GM12874 (cell line): ENCODE measurements at regions not wholly inside any gene's neighbourhood (a gene's known extent, or its start where the extent isn't known, plus 50 kb on each side); places are given as distances from the start of the nearest gene placed in this dataset.

Source experiments
- CTCF ChIP-seq: IDR thresholded peaks from 2 replicates; pipeline ENCODE4 v1.5.1; 2011; ENCODE audit warnings: low read depth, mild to moderate bottlenecking, control low read depth, low read length, moderate library complexity; ENCODE audit not compliant: insufficient read depth

GRCh38 chr2:240293557-240294461 is 141.7 kb upstream of the GPC1 start:
- TF ChIP-seq CTCF = no peak

GRCh38 chr2:240294514-240294913 is 140.9 kb upstream of the GPC1 start:
- no peak for TF ChIP-seq CTCF

- TF ChIP-seq CTCF = no peak
Measured at GRCh38 chr2:240295256-240296103, 140.0 kb upstream of the GPC1 start.

- no peak for TF ChIP-seq CTCF
Measured at GRCh38 chr2:240296104-240296406, 139.4 kb upstream of the GPC1 start.

GRCh38 chr2:240296476-240297255 is 138.8 kb upstream of the GPC1 start:
- TF ChIP-seq CTCF = no peak

- no peak for TF ChIP-seq CTCF
Measured at GRCh38 chr2:240297256-240298116, 138.0 kb upstream of the GPC1 start.
